Stimulated activated CD4-positive, alpha-beta T cell treated with anti-CD3 and anti-CD28 coated beads, Interleukin-2, amount 100 ng/mL, for 48 hours (primary cell): ENCODE measurements at regions not wholly inside any gene's neighbourhood (a gene's known extent, or its start where the extent isn't known, plus 50 kb on each side); places are given as distances from the start of the nearest gene placed in this dataset.
"Not testable (repeated sequence)": the region's sequence is repeated elsewhere in the genome, so short reads cannot be mapped to it uniquely, and the experiment has no call there.

ENCODE experiments used
- DNase-seq, 2 donors: peaks; one replicate each; pipeline ENCODE4 v3.0.0-alpha.2; 2020

GRCh38 chr6:112401083-112401482 lies 54.0 kb downstream of the RFPL4B start:
- DNase-seq: no peak

- DNase-seq: no peak
Measured at GRCh38 chr6:112407101-112407590, 60.0 kb downstream of the RFPL4B start.

DNA sequence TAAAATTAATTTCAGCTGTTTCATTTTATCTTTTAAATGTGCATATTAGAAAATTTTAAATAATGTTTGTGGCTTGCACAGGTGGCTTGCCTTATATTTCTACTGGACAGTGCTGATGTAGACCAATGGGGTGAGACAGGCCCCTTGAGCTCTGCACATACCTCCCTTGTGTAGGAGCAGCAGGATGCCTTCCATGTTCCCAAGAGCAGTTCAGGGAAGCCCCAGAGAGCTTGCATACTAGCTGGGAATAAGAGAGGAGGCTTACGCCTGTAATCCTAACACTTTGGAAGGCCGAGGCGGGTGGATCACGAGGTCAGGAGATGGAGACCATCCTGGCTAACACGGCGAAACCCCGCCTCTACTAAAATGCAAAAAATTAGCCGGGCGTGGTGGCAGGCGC lies 61.4 kb downstream of the RFPL4B start:
- DNase-seq: no peak

DNA sequence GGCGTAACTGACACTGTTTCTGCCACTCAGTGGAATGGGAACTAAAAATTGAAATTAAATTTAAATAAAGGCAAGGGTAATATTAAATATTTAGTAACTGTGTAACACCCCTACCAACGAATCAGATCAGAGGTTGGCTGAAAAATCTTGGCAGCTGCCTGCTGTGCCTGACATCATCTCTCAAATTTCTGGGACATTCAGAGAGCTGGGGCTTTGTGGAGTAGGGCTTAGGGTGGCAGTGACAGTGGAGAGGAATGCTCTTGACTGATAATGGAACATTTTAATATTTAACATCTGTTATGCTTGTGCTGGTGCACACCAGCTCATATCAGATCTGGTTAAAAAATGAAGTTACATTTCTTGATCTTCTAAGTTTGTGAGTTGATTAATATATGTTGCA lies 62.2 kb downstream of the RFPL4B start:
- no peak for DNase-seq

- no peak for DNase-seq
Measured at GRCh38 chr6:112413780-112414179, 66.7 kb downstream of the RFPL4B start.

GRCh38 chr6:112415366-112415765 lies 68.2 kb downstream of the RFPL4B start:
- no peak for DNase-seq

GRCh38 chr6:112416866-112417265 lies 69.7 kb downstream of the RFPL4B start:
- no peak for DNase-seq

DNA sequence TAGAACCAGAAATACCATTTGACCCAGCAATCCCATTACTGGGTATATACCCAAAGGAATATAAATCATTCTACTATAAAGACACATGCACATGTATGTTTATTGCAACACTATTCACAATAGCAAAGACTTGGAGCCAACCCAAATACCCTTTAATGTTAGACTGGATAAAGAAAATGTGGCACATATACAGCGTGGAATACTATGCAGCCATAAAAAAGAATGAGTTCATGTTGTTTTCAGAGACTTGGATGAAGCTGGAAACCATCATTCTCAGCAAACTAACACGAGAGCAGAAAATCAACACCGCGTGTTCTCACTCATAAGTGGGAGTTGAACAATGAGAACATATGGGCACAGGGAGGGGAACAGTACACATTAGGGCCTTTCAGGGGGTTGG lies 79.9 kb downstream of the RFPL4B start:
- DNase-seq: not testable (repeated sequence)

GRCh38 chr6:112427499-112427898 lies 80.4 kb downstream of the RFPL4B start:
- no peak for DNase-seq

GRCh38 chr6:112428477-112428876 lies 81.3 kb downstream of the RFPL4B start:
- DNase-seq: no peak

- no peak for DNase-seq
Measured at GRCh38 chr6:112429226-112429625, 82.1 kb downstream of the RFPL4B start.

- DNase-seq: no peak
Measured at GRCh38 chr6:112431803-112432202, 84.7 kb downstream of the RFPL4B start.

DNA sequence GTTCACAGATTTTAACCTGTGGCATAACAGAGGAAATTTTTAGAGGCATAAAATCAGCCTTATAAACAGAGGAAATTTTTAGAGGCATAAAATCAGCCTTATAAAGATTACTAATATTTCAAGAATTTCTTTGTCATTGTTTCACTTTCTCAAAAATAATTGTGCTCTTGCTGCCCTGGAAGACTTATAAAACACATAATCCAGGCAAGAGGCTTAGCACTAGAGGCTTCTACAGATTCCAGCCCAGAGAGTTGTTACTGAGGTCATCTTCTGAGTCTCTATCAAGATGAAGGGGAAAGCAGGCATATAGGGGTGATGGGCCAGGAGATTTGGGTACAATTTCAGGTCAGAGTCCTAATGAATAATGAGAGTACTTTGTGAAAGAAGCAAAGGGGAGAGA lies 85.7 kb downstream of the RFPL4B start:
- no peak for DNase-seq

DNA sequence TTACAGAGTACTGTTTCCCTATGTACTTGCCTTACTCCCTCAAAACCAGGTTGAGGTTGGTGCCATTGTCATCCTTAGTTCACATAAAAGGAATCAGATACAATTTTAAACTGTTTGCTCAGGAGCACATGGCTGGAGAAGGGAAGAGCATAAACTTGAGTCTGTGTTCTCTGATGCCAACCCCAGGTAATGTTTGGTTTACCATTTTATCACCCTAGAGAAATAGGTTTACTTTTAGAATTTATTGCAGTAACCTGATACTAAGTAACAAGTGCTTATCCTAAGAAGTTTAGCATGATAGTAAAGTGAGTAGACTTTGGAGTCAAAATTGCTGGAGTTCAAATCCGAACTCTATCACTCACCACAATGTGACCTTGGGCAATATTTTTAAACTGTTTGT lies 86.3 kb downstream of the RFPL4B start:
- DNase-seq: no peak

GRCh38 chr6:112434896-112435435 lies 87.8 kb downstream of the RFPL4B start:
- DNase-seq: no peak

DNA sequence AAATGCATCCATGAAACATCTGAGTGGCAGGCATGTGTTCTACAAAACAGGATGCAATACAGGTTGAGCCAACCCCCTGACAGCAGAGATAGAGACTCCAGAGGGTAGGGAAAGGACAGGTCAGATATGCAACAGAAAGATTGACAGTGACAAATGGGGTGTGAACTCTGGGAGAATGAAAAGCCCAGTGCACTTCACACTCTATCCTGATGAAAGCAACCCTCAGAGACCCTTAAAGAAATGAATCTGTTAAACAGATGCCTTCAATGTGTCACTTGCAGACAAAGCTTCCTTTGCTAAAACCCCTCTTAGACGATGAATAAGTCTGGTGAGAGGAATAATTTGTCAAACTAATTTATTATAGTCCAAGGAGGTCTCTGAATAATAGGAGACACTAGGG lies 89.9 kb downstream of the RFPL4B start:
- DNase-seq: no peak

DNA sequence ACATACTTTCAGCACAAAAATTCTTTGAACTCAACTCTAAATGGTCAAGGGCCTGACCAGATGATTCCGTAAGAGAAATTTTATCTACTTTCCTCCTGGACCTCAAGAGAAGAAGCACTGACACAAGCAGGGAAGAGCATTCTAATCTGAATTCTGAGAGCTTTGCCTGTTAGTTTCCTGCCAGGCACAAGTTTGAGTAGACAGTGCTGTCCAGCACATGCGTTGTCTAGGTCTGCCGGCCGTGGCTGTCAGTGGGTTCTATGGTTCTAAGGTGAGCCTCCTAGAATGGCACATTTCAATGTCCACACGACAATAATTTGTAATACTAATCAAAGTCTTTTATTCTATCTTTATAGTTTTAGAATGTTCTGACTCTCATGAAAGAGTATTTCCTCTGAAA lies 91.9 kb downstream of the RFPL4B start:
- no peak for DNase-seq

DNA sequence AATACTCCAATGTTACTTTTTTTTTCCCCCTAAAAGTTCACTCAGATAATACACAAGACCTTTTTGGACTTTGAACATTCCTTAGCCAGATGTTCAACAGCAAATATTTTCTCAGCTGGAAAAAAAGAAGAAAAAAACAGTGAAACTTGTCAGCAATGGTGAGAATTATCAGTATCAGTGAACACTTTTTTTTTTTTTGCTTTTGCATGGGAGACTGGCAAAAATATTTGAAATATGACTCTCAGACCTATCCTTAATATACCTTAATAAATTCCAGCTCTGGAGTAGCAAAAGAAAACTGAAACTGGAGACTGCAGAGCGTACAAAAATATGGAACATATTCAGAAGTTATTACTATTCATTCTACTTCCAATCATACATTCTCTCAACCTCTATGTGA lies 92.3 kb downstream of the RFPL4B start:
- no peak for DNase-seq

- no peak for DNase-seq
Measured at GRCh38 chr6:112441607-112442006, 94.5 kb downstream of the RFPL4B start.

- no peak for DNase-seq
Measured at GRCh38 chr6:112443179-112444065, 96.3 kb downstream of the RFPL4B start.

GRCh38 chr6:112448786-112449185 lies 101.7 kb downstream of the RFPL4B start:
- DNase-seq: not testable (repeated sequence)

DNA sequence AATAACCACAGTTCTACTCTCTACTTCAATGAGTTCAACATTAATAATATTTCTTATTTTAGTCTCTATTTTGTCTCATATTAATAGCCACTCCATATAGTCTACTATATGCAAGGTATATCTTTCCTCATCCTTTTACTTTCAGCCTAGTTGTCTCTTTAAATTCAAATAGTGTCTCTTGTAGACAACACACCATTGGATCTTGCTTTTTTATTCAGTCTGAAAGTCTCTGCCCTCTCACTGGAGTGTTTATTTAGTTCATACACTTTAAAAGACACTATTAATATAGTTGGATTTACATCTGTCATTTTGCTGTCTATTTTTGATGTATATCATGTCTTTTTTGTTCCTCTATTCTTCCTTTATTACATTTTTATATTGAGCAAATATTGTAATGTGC lies 103.5 kb downstream of the RFPL4B start:
- DNase-seq: no peak

DNA sequence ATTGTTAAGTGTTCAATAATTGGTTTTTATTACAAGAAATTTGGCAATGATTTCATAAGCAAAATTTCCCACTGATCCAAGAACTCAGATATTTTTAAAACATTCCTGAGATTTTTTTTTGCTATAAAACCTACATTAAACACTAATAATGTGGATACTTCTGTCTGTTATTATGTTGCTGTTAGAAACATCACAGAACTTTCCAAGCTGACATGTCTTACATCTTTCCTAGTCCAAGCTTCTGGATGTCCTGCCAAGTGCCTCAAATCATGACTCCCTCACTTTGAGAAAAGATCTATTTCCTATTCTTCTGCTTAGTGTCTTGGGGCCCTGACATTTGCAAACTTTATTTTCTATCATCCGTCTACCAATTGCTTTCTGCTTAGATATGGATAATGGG lies 110.8 kb downstream of the RFPL4B start:
- no peak for DNase-seq

DNA sequence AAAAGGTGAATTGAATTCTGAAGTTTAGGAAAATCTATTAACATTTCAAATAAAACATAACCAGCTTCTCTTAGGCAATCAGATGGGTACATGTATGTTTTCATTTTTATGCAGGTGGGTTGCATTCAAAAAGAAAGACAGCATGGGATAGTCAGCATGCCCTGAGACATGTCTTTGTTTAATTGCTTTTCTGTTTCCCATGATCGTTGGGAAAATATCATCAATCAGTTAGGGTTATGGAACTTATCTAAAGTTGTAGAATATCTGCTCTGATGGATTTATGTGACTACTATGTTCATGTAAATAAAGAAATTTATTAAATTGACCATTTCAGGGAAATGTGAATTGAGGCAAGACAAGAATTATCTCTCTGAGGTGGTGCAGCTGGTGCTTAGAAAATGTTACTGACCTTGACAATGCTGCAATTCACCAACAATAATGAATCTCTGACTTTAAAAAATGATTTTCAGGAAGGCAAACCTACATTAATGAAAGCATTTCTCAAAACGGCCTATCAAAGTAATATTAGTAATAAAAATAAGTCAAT lies 112.7 kb downstream of the RFPL4B start:
- DNase-seq: no peak
